ENCODE measurements at regions not wholly inside any gene's neighbourhood (a gene's known extent, or its start where the extent isn't known, plus 50 kb on each side); places are given as distances from the start of the nearest gene placed in this dataset.

- no peak for DNase-seq
Measured at GRCh38 chr10:124285587-124286527, 132.9 kb downstream of the OAT start.

- DNase-seq: no peak
Measured at GRCh38 chr10:124283949-124284250, 134.8 kb downstream of the OAT start.

- no peak for DNase-seq
Measured at GRCh38 chr10:124283215-124283948, 135.3 kb downstream of the OAT start.

GRCh38 chr10:124282326-124282725 lies 136.4 kb downstream of the OAT start:
- no peak for DNase-seq

GRCh38 chr10:124281666-124282065 lies 137.1 kb downstream of the OAT start:
- DNase-seq: no peak

- DNase-seq: no peak
Measured at GRCh38 chr10:124280916-124281315, 137.8 kb downstream of the OAT start.

- no peak for DNase-seq
Measured at GRCh38 chr10:124279882-124280281, 138.8 kb downstream of the OAT start.

- DNase-seq: no peak
Measured at GRCh38 chr10:124279298-124279697, 139.4 kb downstream of the OAT start.

- no peak for DNase-seq
Measured at GRCh38 chr10:124278356-124278755, 140.4 kb downstream of the OAT start.

GRCh38 chr10:124273141-124273540 lies 145.6 kb downstream of the OAT start:
- DNase-seq: no peak

GRCh38 chr10:124271676-124272075 lies 147.0 kb downstream of the OAT start:
- DNase-seq: no peak

GRCh38 chr10:124270530-124271327 lies 148.0 kb downstream of the OAT start:
- DNase-seq: no peak

- DNase-seq: no peak
Measured at GRCh38 chr10:124268976-124269375, 149.7 kb downstream of the OAT start.

GRCh38 chr10:124267911-124268549 lies 150.7 kb downstream of the OAT start:
- no peak for DNase-seq

GRCh38 chr10:124267231-124267885 lies 151.4 kb downstream of the OAT start:
- no peak for DNase-seq

GRCh38 chr10:124266468-124267230 lies 152.1 kb downstream of the OAT start:
- DNase-seq: no peak

GRCh38 chr10:124265776-124266467 lies 152.8 kb downstream of the OAT start:
- no peak for DNase-seq

- no peak for DNase-seq
Measured at GRCh38 chr10:124265391-124265745, 153.4 kb downstream of the OAT start.

GRCh38 chr10:124264711-124265390 lies 153.9 kb downstream of the OAT start:
- no peak for DNase-seq

GRCh38 chr10:124264271-124264670 lies 154.5 kb downstream of the OAT start:
- no peak for DNase-seq
